ENCODE measurements at regions not wholly inside any gene's neighbourhood (a gene's known extent, or its start where the extent isn't known, plus 50 kb on each side); places are given as distances from the start of the nearest gene placed in this dataset.

- Mint-ChIP-seq H3K4me1 (peaks cover 65% of the 10 kb centered on the region), H3K27ac (peak overlapping the region in 1 of 2 donors; percentile 77), H3K4me3 (peak overlapping the region; percentile 58 to 59), H3K9me3 (no peaks in the 10 kb centered on the region), H3K27me3 (peaks cover 29% of the 10 kb centered on the region)
- peak; percentile 16 for ATAC-seq
- peak in 1 of 2 donors; percentile 33 for DNase-seq
Observed at GRCh38 chr10:110355141-110355831, 50.6 kb upstream of the SMNDC1 start.

DNA sequence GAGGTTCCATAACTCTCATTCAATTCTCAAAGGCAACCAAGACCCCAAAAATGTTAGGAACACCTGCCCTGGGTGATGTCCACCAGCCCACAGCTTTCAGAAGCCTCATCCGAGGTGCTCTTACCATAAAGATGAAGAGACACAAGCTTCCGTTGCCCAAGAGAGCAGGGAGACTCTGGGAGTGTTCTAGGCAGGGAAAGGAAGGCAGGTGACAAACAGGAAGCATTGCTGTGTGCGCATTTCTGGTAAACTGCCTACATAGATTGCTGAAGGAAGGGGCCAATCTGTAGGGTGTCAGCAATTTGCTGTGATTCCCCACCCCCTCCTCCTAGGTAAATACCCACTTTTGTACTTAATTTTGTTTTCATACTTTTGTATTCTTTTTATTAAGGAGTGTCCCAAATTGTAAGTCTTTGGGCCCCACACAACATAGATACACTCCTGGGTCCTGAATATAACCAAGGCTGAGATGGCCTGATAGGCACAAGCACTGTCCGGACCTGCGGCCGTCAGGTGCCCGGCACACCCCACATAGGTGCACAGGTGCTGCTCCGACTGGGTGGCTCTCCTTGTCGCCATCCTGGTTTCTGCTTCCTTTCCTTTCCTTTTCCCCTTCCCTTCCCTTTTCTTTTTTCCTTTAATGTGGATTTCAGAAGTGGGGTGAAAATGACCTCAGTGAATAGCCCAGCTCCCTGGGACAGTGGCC is 51.4 kb upstream of the SMNDC1 start:
- Mint-ChIP-seq H3K4me3 (peak overlapping the region; percentile 72 to 75), H3K4me1 (peaks cover 65% of the 10 kb centered on the region), H3K27ac (peak overlapping the region; percentile 77 to 84), H3K9me3 (no peaks in the 10 kb centered on the region), H3K27me3 (peaks cover 29% of the 10 kb centered on the region)
- ATAC-seq: no peak
- no peak for DNase-seq

DNA sequence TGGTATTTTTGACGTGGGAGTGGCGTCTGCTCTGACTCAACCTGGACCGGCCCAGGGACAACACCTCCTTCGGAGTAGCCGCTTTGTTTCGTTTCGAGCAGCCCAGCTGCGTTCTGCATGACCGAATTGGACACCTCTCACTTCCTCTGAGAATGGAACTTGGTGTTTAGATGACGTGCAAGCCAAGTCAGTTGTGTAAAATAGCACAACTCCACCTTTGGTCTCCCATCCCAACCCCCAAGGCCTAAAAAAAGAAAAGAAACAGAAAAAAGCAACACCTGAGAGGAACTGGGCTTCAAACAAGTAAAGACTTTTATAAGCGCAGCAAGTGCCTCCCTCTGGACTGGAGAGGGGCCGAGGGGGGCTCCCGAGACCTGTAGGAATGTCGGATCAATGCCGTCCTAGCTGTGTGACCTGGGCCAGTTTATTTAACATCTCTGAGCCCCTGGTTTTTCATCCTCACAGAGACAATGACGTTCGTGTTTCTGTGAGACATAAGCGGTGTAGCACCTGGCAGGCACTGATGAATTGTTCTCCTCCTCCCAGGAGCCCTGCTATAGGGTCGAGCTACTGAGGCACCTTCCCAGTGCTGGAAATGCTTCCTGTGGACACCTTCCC is 52.0 kb upstream of the SMNDC1 start:
- H3K4me3 Mint-ChIP-seq: peak overlapping the region; percentile 72 to 75
- peak overlapping the region; percentile 72 to 85 for H3K27ac Mint-ChIP-seq
- H3K9me3 Mint-ChIP-seq: no peaks in the 10 kb centered on the region
- peaks cover 23% of the 10 kb centered on the region for H3K27me3 Mint-ChIP-seq
- DNase-seq (peak; percentile 30 to 73), ATAC-seq (peak; percentile 68)
- peaks cover 67% of the 10 kb centered on the region for H3K4me1 Mint-ChIP-seq

GRCh38 chr10:110357252-110357780 is 52.6 kb upstream of the SMNDC1 start:
- DNase-seq (no peak), ATAC-seq (no peak)
- Mint-ChIP-seq H3K4me1 (peaks cover 73% of the 10 kb centered on the region), H3K27ac (peak overlapping the region in 1 of 2 donors; percentile 85), H3K4me3 (peak overlapping the region; percentile 14 to 27), H3K9me3 (no peaks in the 10 kb centered on the region), H3K27me3 (peaks cover 17% of the 10 kb centered on the region)

- no peaks in the 10 kb centered on the region for H3K9me3 Mint-ChIP-seq
- peaks cover 16% of the 10 kb centered on the region for H3K27me3 Mint-ChIP-seq
- peak overlapping the region in 1 of 2 donors; percentile 18 for H3K4me3 Mint-ChIP-seq
- no peak overlapping the region for H3K27ac Mint-ChIP-seq
- DNase-seq: no peak
- ATAC-seq: no peak
- peaks cover 74% of the 10 kb centered on the region for H3K4me1 Mint-ChIP-seq
Observed at GRCh38 chr10:110357871-110358270, 53.2 kb upstream of the SMNDC1 start.

DNA sequence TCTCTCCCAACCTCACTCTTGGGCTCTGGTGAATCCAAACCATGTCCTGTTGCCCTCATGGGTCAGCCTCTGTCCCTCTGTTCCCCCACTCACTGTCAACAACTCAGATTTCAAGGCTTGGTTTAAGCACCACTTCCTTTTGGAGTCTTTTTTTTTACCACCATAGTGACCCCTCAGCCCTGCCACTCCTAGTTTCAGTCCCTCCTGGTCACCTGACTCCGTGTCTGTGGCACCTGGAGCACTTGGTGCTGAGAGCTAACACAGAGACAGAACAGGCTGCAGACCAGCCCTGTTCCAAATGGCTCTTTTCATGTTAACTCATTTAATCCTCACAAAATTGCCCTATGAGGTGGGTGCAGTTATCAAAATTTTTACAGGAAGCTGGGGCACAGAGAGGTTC is 53.6 kb upstream of the SMNDC1 start:
- no peak for DNase-seq
- Mint-ChIP-seq H3K9me3 (no peaks in the 10 kb centered on the region), H3K4me1 (peaks cover 75% of the 10 kb centered on the region), H3K27me3 (peaks cover 13% of the 10 kb centered on the region), H3K27ac (peak overlapping the region in 1 of 2 donors; percentile 79), H3K4me3 (peak overlapping the region in 1 of 2 donors; percentile 18)
- ATAC-seq: no peak

GRCh38 chr10:110358869-110359629 is 54.3 kb upstream of the SMNDC1 start:
- Mint-ChIP-seq H3K27me3 (peaks cover 9% of the 10 kb centered on the region), H3K4me3 (no peak overlapping the region), H3K4me1 (peaks cover 75% of the 10 kb centered on the region), H3K9me3 (no peaks in the 10 kb centered on the region), H3K27ac (no peak overlapping the region)
- DNase-seq (no peak), ATAC-seq (no peak)

DNA sequence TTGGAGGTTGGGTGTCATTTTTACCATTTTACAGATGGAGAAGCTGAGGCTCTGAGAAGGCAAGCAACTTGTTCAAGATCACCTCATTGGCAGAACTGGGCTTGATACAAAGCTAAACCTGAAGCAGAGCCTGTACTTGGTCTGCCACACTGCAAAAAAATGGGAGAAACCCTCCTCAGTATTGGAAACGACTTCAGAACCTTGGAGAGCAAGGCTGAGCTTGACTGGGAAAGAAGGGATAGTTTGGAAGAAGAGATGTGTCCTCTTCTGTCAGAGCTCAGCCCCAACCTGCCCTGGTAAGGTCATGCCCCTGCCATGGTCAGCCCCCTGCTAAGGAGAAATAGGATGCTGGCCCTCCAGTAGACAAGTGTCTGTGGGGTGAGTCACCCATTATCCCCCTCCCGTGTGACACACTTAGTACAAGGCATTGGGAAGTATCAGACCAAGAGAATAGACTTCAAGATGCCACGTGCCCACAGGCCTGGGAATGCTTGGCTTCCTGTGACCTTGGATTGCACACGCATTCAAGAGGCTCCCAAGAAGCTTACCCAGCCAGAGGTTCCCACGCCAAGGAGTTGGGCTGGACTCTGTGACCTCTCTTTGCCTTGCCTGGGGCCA is 56.2 kb upstream of the SMNDC1 start:
- H3K4me1 Mint-ChIP-seq: peaks cover 75% of the 10 kb centered on the region
- H3K9me3 Mint-ChIP-seq: no peaks in the 10 kb centered on the region
- H3K4me3 Mint-ChIP-seq: no peak overlapping the region
- ATAC-seq: no peak
- DNase-seq: no peak
- no peak overlapping the region for H3K27ac Mint-ChIP-seq
- peaks cover 9% of the 10 kb centered on the region for H3K27me3 Mint-ChIP-seq

- H3K27ac Mint-ChIP-seq: no peak overlapping the region
- peak overlapping the region; percentile 0 to 26 for H3K4me3 Mint-ChIP-seq
- ATAC-seq (peak; percentile 87), DNase-seq (no peak)
- peaks cover 9% of the 10 kb centered on the region for H3K27me3 Mint-ChIP-seq
- H3K4me1 Mint-ChIP-seq: peaks cover 75% of the 10 kb centered on the region
- no peaks in the 10 kb centered on the region for H3K9me3 Mint-ChIP-seq
Observed at GRCh38 chr10:110361800-110362456, 57.2 kb upstream of the SMNDC1 start.

GRCh38 chr10:110363572-110364411 is 59.1 kb upstream of the SMNDC1 start:
- ATAC-seq: no peak
- peak overlapping the region in 1 of 2 donors; percentile 39 for H3K27ac Mint-ChIP-seq
- peaks cover 75% of the 10 kb centered on the region for H3K4me1 Mint-ChIP-seq

DNA sequence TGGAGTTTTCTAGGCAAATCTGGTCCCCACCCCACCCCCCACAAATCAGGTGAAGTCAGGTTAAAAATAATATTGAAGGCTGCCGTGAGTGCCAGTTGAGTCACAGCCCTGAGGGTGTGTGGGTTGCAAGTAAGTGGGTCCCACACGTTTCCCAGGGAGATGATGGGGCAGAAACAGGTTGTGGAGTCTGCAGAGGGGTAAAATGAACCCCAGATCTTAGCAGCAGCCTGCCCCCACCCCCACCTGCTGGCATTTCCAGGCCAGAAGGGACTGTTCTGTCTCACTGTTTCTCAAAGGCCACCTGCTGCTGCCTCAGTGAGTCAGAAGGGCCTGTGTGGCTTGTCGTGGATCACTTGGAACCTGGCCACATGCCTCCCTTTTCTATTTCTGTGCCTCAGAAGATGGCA is 59.8 kb upstream of the SMNDC1 start:
- ATAC-seq (peak; percentile 46), DNase-seq (no peak)
- Mint-ChIP-seq H3K27me3 (no peaks in the 10 kb centered on the region), H3K27ac (peak overlapping the region; percentile 19 to 61), H3K4me3 (no peak overlapping the region), H3K4me1 (peaks cover 72% of the 10 kb centered on the region), H3K9me3 (no peaks in the 10 kb centered on the region)

More at GRCh38 chr10:110363572-110364411, 59.1 kb upstream of the SMNDC1 start:
- DNase-seq: no peak
- Mint-ChIP-seq H3K4me3 (no peak overlapping the region), H3K27me3 (no peaks in the 10 kb centered on the region), H3K9me3 (no peaks in the 10 kb centered on the region)

DNA sequence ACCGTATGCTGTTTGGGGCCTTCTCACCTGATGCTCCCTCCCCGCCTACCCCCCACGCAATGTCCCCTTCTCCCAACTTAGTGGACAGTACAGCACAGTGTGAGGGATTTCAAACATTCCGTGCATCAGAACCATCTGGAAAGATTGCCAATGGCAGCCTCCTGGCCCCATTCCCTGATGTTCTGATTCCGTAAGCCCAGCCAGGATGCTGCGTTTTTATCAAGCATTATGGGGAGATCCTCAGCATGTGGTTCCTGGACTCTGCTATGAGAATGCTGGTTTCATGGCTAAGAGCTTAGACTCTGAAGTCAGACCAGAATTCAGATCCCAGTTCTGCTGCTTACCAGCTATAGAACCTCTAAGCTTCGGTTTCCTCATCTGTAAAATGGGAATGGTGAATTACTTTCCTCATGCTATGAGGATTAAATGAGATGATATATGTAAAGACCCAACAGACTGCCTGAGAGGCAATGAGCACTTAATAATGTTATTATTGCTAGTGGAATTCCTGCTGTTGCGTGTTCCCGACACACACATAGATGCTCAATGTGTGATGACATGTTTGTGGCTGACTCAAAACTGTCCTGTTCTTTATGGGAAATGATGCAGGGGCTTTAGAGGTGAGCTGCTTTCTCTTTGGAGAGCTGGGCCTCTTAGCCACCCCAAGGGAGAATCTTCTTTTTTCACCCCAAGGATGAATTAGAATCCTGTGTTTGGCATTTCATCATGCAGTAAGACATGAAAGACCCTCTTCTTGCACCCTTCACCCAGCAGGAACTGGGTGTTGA is 60.8 kb upstream of the SMNDC1 start:
- DNase-seq: no peak
- Mint-ChIP-seq H3K27ac (peak overlapping the region in 1 of 2 donors; percentile 70), H3K4me1 (peaks cover 72% of the 10 kb centered on the region), H3K4me3 (no peak overlapping the region), H3K27me3 (no peaks in the 10 kb centered on the region), H3K9me3 (no peaks in the 10 kb centered on the region)
- ATAC-seq: peak; percentile 56

GRCh38 chr10:110366635-110367034 is 61.9 kb upstream of the SMNDC1 start:
- ATAC-seq (no peak), DNase-seq (no peak)
- H3K4me3 Mint-ChIP-seq: no peak overlapping the region
- peaks cover 71% of the 10 kb centered on the region for H3K4me1 Mint-ChIP-seq
- H3K9me3 Mint-ChIP-seq: no peaks in the 10 kb centered on the region
- H3K27me3 Mint-ChIP-seq: no peaks in the 10 kb centered on the region
- no peak overlapping the region for H3K27ac Mint-ChIP-seq
